ENCODE measurements at regions not wholly inside any gene's neighbourhood (a gene's known extent, or its start where the extent isn't known, plus 50 kb on each side); places are given as distances from the start of the nearest gene placed in this dataset.

DNA sequence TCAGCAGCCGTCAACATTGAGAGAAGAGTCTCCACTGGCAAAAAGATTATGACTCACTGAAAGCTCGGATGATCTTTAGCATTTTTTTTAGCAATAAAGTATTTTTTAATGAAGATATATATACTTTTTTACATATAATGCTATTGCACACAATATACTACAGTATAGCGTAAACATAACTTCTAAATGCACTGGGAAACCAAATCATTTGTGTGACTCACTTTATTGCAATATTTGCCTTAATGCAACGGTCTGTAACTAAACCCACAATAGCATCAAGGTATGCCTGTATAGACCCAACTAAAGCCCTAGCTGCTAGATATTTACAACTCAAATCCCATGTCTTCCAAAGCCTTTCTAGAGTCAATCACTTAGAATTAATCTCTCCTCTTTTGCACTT lies 52.3 kb upstream of the EDNRA start:
- Histone ChIP-seq H3K27me3 (ENCODE audit: control insufficient read depth, extremely low read depth, insufficient read depth, low read length) (no peaks in the 10 kb centered on the region), H3K4me2 (ENCODE audit: control insufficient read depth, extremely low read depth, insufficient read depth, low read depth, low read length) (no peak overlapping the region), H3K79me2 (ENCODE audit: control insufficient read depth, insufficient read depth, low read length) (no peaks in the 10 kb centered on the region), H3K9me3 (ENCODE audit: control insufficient read depth, low read depth, low read length) (peaks cover 2% of the 10 kb centered on the region), H3K9me1 (ENCODE audit: control insufficient read depth, extremely low read depth, insufficient read depth, low read length) (no peaks in the 10 kb centered on the region), H4K20me1 (ENCODE audit: control insufficient read depth, extremely low read depth, insufficient read depth, low read length) (no peaks in the 10 kb centered on the region), H3K9ac (ENCODE audit: control insufficient read depth, extremely low read depth, insufficient read depth, low read length) (no peak overlapping the region), H3K4me1 (ENCODE audit: control insufficient read depth, extremely low read depth, insufficient read depth, low read length) (peaks cover 5% of the 10 kb centered on the region), H2AFZ (ENCODE audit: control insufficient read depth, low read length) (no peak overlapping the region), H3K36me3 (ENCODE audit: control insufficient read depth in 2 of 2, extremely low read depth in 1 of 2, insufficient read depth in 2 of 2, low read length in 2 of 2) (no peaks in the 10 kb centered on the region), H3K4me3 (ENCODE audit: control insufficient read depth in 2 of 3, extremely low read depth in 1 of 3, insufficient read depth in 2 of 3, low read depth in 1 of 3, low read length in 3 of 3) (no peak overlapping the region), H3K27ac (ENCODE audit: control insufficient read depth, insufficient read depth, low read length) (no peak overlapping the region)
- dilution Hi-C loops (cut with MboI; ENCODE audit: extremely low pct_ligation_motif_present, low sequenced_read_pairs), result no loop called here
- no peak for FAIRE-seq
- no peak for DNase-seq (ENCODE audit: low read depth, low spot score)
- TF ChIP-seq, protein P1, sequence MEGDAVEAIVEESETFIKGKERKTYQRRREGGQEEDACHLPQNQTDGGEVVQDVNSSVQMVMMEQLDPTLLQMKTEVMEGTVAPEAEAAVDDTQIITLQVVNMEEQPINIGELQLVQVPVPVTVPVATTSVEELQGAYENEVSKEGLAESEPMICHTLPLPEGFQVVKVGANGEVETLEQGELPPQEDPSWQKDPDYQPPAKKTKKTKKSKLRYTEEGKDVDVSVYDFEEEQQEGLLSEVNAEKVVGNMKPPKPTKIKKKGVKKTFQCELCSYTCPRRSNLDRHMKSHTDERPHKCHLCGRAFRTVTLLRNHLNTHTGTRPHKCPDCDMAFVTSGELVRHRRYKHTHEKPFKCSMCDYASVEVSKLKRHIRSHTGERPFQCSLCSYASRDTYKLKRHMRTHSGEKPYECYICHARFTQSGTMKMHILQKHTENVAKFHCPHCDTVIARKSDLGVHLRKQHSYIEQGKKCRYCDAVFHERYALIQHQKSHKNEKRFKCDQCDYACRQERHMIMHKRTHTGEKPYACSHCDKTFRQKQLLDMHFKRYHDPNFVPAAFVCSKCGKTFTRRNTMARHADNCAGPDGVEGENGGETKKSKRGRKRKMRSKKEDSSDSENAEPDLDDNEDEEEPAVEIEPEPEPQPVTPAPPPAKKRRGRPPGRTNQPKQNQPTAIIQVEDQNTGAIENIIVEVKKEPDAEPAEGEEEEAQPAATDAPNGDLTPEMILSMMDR (optimal IDR thresholded peaks at IDR 0.05 in 1 of 3, IDR thresholded peaks at IDR 0.05 in 1 of 3, conservative IDR thresholded peaks at IDR 0.05 in 1 of 3; ENCODE audit: extremely low read depth in 1 of 3, insufficient read depth in 2 of 3, low read length in 3 of 3), result no peak
- no peak for TF ChIP-seq EZH2 (IDR thresholded peaks at IDR 0.05; ENCODE audit: low read length)

DNA sequence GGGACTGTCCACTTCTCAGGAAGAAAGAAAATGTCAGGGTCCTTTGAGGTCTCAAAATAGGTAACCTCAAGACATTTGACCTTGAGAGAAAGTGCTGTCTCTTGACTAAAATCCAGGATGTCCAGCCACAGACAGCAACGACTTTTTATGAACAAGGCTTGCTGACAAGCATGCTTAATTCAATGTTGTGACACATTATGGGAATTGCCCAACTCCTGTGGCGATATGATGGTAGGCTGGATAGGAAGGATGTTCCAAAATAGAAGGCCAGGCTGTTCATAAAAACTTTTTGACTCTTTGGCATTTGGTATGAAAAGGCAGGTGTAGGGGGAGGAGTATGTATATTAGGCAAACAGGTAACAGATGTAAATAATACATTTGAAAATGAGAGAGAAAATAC lies 50.8 kb upstream of the EDNRA start:
- DNase-seq (ENCODE audit: low read depth, low spot score), result no peak
- peaks cover 8% of the 10 kb centered on the region for H3K4me1 ChIP-seq (ENCODE audit: control insufficient read depth, extremely low read depth, insufficient read depth, low read length)
- H3K4me2 ChIP-seq (ENCODE audit: control insufficient read depth, extremely low read depth, insufficient read depth, low read depth, low read length), result no peak overlapping the region
- no peak overlapping the region for H2AFZ ChIP-seq (ENCODE audit: control insufficient read depth, low read length)
- H3K79me2 ChIP-seq (ENCODE audit: control insufficient read depth, insufficient read depth, low read length), result no peaks in the 10 kb centered on the region
- peaks cover 2% of the 10 kb centered on the region for H3K9me3 ChIP-seq (ENCODE audit: control insufficient read depth, low read depth, low read length)
- TF ChIP-seq EZH2 (IDR thresholded peaks at IDR 0.05; ENCODE audit: low read length), result no peak
- TF ChIP-seq, protein P1 (optimal IDR thresholded peaks at IDR 0.05 in 1 of 3, IDR thresholded peaks at IDR 0.05 in 1 of 3, conservative IDR thresholded peaks at IDR 0.05 in 1 of 3; ENCODE audit: extremely low read depth in 1 of 3, insufficient read depth in 2 of 3, low read length in 3 of 3), result no peak
- H3K4me3 ChIP-seq (ENCODE audit: control insufficient read depth in 2 of 3, extremely low read depth in 1 of 3, insufficient read depth in 2 of 3, low read depth in 1 of 3, low read length in 3 of 3), result no peak overlapping the region
- H3K36me3 ChIP-seq (ENCODE audit: control insufficient read depth in 2 of 2, extremely low read depth in 1 of 2, insufficient read depth in 2 of 2, low read length in 2 of 2), result no peaks in the 10 kb centered on the region
- no peaks in the 10 kb centered on the region for H4K20me1 ChIP-seq (ENCODE audit: control insufficient read depth, extremely low read depth, insufficient read depth, low read length)
- no peak overlapping the region for H3K9ac ChIP-seq (ENCODE audit: control insufficient read depth, extremely low read depth, insufficient read depth, low read length)
- FAIRE-seq, result no peak
- no peak overlapping the region for H3K27ac ChIP-seq (ENCODE audit: control insufficient read depth, insufficient read depth, low read length)
- H3K9me1 ChIP-seq (ENCODE audit: control insufficient read depth, extremely low read depth, insufficient read depth, low read length), result no peaks in the 10 kb centered on the region
- H3K27me3 ChIP-seq (ENCODE audit: control insufficient read depth, extremely low read depth, insufficient read depth, low read length), result no peaks in the 10 kb centered on the region
- dilution Hi-C loops (cut with MboI; ENCODE audit: extremely low pct_ligation_motif_present, low sequenced_read_pairs), result no loop called here

Small RNA genes in the stretch of these regions (small RNA-seq; reads per million reads assigned to genes)
- 0 reads per million in 3 experiments for gene MIR548G (ENCODE audit: insufficient read length in 3 of 3, low read depth in 3 of 3, low replicate concordance in 1 of 3)
